ENCODE measurements at regions not wholly inside any gene's neighbourhood (a gene's known extent, or its start where the extent isn't known, plus 50 kb on each side); places are given as distances from the start of the nearest gene placed in this dataset.
A peak's percentile ranks its signal among the peaks of the same experiment; 100 is the strongest.
"Not testable (repeated sequence)": the region's sequence is repeated elsewhere in the genome, so short reads cannot be mapped to it uniquely, and the experiment has no call there.

GRCh38 chr1:223992456-223993246 lies 121.3 kb upstream of the FBXO28 start:
- not testable (repeated sequence) for H4K20me1 ChIP-seq (ENCODE audit: control insufficient read depth, insufficient read depth, low read depth, low read length); H3K27me3 ChIP-seq (ENCODE audit: control insufficient read depth, low read length); H3K9me3 ChIP-seq (ENCODE audit: control insufficient read depth, insufficient read depth, low read length); H3F3A ChIP-seq (ENCODE audit: control insufficient read depth, insufficient read depth); H3K36me3 ChIP-seq (ENCODE audit: control insufficient read depth, low read length); H3K9me2 ChIP-seq (replicated peaks; ENCODE audit: control insufficient read depth, low read length); H3K4me1 ChIP-seq (ENCODE audit: control insufficient read depth, low read length)
- H3K4me2 ChIP-seq (ENCODE audit: low read length), result peak overlapping the region; percentile 56
- peaks cover 18% of the 10 kb centered on the region for H3K79me2 ChIP-seq (ENCODE audit: control insufficient read depth, low read length)
- H3K4me3 ChIP-seq (ENCODE audit: low read length), result peak overlapping the region; percentile 71
- peak overlapping the region; percentile 68 for H3K27ac ChIP-seq (ENCODE audit: low read depth, low read length)

GRCh38 chr1:223991297-223991857 lies 122.5 kb upstream of the FBXO28 start:
- not testable (repeated sequence) for H3K9me2 ChIP-seq (replicated peaks; ENCODE audit: control insufficient read depth, low read length); H3K36me3 ChIP-seq (ENCODE audit: control insufficient read depth, low read length); H3K4me1 ChIP-seq (ENCODE audit: control insufficient read depth, low read length); H3K9me3 ChIP-seq (ENCODE audit: control insufficient read depth, insufficient read depth, low read length); H3F3A ChIP-seq (ENCODE audit: control insufficient read depth, insufficient read depth); H3K27ac ChIP-seq (ENCODE audit: low read depth, low read length); H4K20me1 ChIP-seq (ENCODE audit: control insufficient read depth, insufficient read depth, low read depth, low read length); H3K27me3 ChIP-seq (ENCODE audit: control insufficient read depth, low read length)
- peaks cover 18% of the 10 kb centered on the region for H3K79me2 ChIP-seq (ENCODE audit: control insufficient read depth, low read length)
- H3K4me3 ChIP-seq (ENCODE audit: low read length), result peak overlapping the region; percentile 71; the same call in 1 of the 2 replicates
- peak overlapping the region; percentile 47; the same call in 1 of the 2 replicates for H3K4me2 ChIP-seq (ENCODE audit: low read length)

GRCh38 chr1:223961985-223962384 lies 116.2 kb upstream of the TP53BP2 start:
- H3K27me3 ChIP-seq (ENCODE audit: control insufficient read depth, low read length); H3K9me2 ChIP-seq (replicated peaks; ENCODE audit: control insufficient read depth, low read length); H3F3A ChIP-seq (ENCODE audit: control insufficient read depth, insufficient read depth); H3K79me2 ChIP-seq (ENCODE audit: control insufficient read depth, low read length); H3K4me1 ChIP-seq (ENCODE audit: control insufficient read depth, low read length); H3K9me3 ChIP-seq (ENCODE audit: control insufficient read depth, insufficient read depth, low read length); H3K4me2 ChIP-seq (ENCODE audit: low read length); H3K27ac ChIP-seq (ENCODE audit: low read depth, low read length); H3K4me3 ChIP-seq (ENCODE audit: low read length); H4K20me1 ChIP-seq (ENCODE audit: control insufficient read depth, insufficient read depth, low read depth, low read length); H3K36me3 ChIP-seq (ENCODE audit: control insufficient read depth, low read length): not testable (repeated sequence)

GRCh38 chr1:223952801-223953200 lies 107.1 kb upstream of the TP53BP2 start:
- not testable (repeated sequence) for H3K9me2 ChIP-seq (replicated peaks; ENCODE audit: control insufficient read depth, low read length); H3K4me3 ChIP-seq (ENCODE audit: low read length); H3K9me3 ChIP-seq (ENCODE audit: control insufficient read depth, insufficient read depth, low read length); H3K4me2 ChIP-seq (ENCODE audit: low read length); H3K27ac ChIP-seq (ENCODE audit: low read depth, low read length); H3K36me3 ChIP-seq (ENCODE audit: control insufficient read depth, low read length); H3K4me1 ChIP-seq (ENCODE audit: control insufficient read depth, low read length); H3F3A ChIP-seq (ENCODE audit: control insufficient read depth, insufficient read depth); H3K79me2 ChIP-seq (ENCODE audit: control insufficient read depth, low read length); H3K27me3 ChIP-seq (ENCODE audit: control insufficient read depth, low read length); H4K20me1 ChIP-seq (ENCODE audit: control insufficient read depth, insufficient read depth, low read depth, low read length)

- not testable (repeated sequence) for H3F3A ChIP-seq (ENCODE audit: control insufficient read depth, insufficient read depth); H3K27ac ChIP-seq (ENCODE audit: low read depth, low read length); H4K20me1 ChIP-seq (ENCODE audit: control insufficient read depth, insufficient read depth, low read depth, low read length); H3K79me2 ChIP-seq (ENCODE audit: control insufficient read depth, low read length); H3K4me1 ChIP-seq (ENCODE audit: control insufficient read depth, low read length); H3K4me2 ChIP-seq (ENCODE audit: low read length); H3K9me2 ChIP-seq (replicated peaks; ENCODE audit: control insufficient read depth, low read length); H3K4me3 ChIP-seq (ENCODE audit: low read length); H3K9me3 ChIP-seq (ENCODE audit: control insufficient read depth, insufficient read depth, low read length); H3K36me3 ChIP-seq (ENCODE audit: control insufficient read depth, low read length); H3K27me3 ChIP-seq (ENCODE audit: control insufficient read depth, low read length)
These were observed 105.8 kb upstream of the TP53BP2 start for GRCh38 chr1:223951551-223951950.

GRCh38 chr1:223949944-223950343 lies 104.2 kb upstream of the TP53BP2 start:
- not testable (repeated sequence) for H3K9me3 ChIP-seq (ENCODE audit: control insufficient read depth, insufficient read depth, low read length); H3K4me2 ChIP-seq (ENCODE audit: low read length); H4K20me1 ChIP-seq (ENCODE audit: control insufficient read depth, insufficient read depth, low read depth, low read length); H3K9me2 ChIP-seq (replicated peaks; ENCODE audit: control insufficient read depth, low read length); H3K36me3 ChIP-seq (ENCODE audit: control insufficient read depth, low read length); H3K27ac ChIP-seq (ENCODE audit: low read depth, low read length); H3K27me3 ChIP-seq (ENCODE audit: control insufficient read depth, low read length); H3F3A ChIP-seq (ENCODE audit: control insufficient read depth, insufficient read depth); H3K79me2 ChIP-seq (ENCODE audit: control insufficient read depth, low read length); H3K4me3 ChIP-seq (ENCODE audit: low read length); H3K4me1 ChIP-seq (ENCODE audit: control insufficient read depth, low read length)

- not testable (repeated sequence) for H4K20me1 ChIP-seq (ENCODE audit: control insufficient read depth, insufficient read depth, low read depth, low read length); H3K4me1 ChIP-seq (ENCODE audit: control insufficient read depth, low read length); H3K9me2 ChIP-seq (replicated peaks; ENCODE audit: control insufficient read depth, low read length); H3K4me3 ChIP-seq (ENCODE audit: low read length); H3K79me2 ChIP-seq (ENCODE audit: control insufficient read depth, low read length); H3K36me3 ChIP-seq (ENCODE audit: control insufficient read depth, low read length); H3F3A ChIP-seq (ENCODE audit: control insufficient read depth, insufficient read depth); H3K27ac ChIP-seq (ENCODE audit: low read depth, low read length); H3K27me3 ChIP-seq (ENCODE audit: control insufficient read depth, low read length); H3K9me3 ChIP-seq (ENCODE audit: control insufficient read depth, insufficient read depth, low read length); H3K4me2 ChIP-seq (ENCODE audit: low read length)
These were observed 102.3 kb upstream of the TP53BP2 start for GRCh38 chr1:223948041-223948440.

- not testable (repeated sequence) for H3K4me3 ChIP-seq (ENCODE audit: low read length); H3F3A ChIP-seq (ENCODE audit: control insufficient read depth, insufficient read depth); H4K20me1 ChIP-seq (ENCODE audit: control insufficient read depth, insufficient read depth, low read depth, low read length); H3K79me2 ChIP-seq (ENCODE audit: control insufficient read depth, low read length); H3K9me2 ChIP-seq (replicated peaks; ENCODE audit: control insufficient read depth, low read length); H3K4me2 ChIP-seq (ENCODE audit: low read length); H3K27ac ChIP-seq (ENCODE audit: low read depth, low read length); H3K4me1 ChIP-seq (ENCODE audit: control insufficient read depth, low read length); H3K9me3 ChIP-seq (ENCODE audit: control insufficient read depth, insufficient read depth, low read length); H3K36me3 ChIP-seq (ENCODE audit: control insufficient read depth, low read length); H3K27me3 ChIP-seq (ENCODE audit: control insufficient read depth, low read length)
These were observed 90.8 kb upstream of the TP53BP2 start for GRCh38 chr1:223936592-223936991.
